ENCODE measurements at regions not wholly inside any gene's neighbourhood (a gene's known extent, or its start where the extent isn't known, plus 50 kb on each side); places are given as distances from the start of the nearest gene placed in this dataset.

DNA sequence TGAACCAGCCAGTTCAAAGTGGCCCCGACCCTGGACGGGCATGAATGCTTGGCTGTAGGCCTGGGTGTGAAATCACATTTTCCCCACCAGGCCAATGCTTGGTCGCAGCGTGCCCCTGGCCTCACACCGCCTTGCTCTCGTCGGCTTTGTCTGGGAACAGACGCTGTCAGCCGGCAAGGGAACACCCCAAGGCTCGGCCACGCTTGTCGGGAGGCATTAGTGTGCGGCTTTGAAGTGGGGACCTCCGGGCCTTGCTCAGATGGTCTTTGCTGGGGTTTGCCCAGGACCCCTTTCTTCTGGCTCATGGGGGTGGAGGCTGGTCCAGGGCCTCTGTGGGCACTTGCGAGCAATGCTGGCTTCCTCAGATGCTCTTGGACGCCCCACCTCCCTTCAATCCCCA is 79.1 kb downstream of the INHBB start (continued):
- TF ChIP-seq, protein P1, sequence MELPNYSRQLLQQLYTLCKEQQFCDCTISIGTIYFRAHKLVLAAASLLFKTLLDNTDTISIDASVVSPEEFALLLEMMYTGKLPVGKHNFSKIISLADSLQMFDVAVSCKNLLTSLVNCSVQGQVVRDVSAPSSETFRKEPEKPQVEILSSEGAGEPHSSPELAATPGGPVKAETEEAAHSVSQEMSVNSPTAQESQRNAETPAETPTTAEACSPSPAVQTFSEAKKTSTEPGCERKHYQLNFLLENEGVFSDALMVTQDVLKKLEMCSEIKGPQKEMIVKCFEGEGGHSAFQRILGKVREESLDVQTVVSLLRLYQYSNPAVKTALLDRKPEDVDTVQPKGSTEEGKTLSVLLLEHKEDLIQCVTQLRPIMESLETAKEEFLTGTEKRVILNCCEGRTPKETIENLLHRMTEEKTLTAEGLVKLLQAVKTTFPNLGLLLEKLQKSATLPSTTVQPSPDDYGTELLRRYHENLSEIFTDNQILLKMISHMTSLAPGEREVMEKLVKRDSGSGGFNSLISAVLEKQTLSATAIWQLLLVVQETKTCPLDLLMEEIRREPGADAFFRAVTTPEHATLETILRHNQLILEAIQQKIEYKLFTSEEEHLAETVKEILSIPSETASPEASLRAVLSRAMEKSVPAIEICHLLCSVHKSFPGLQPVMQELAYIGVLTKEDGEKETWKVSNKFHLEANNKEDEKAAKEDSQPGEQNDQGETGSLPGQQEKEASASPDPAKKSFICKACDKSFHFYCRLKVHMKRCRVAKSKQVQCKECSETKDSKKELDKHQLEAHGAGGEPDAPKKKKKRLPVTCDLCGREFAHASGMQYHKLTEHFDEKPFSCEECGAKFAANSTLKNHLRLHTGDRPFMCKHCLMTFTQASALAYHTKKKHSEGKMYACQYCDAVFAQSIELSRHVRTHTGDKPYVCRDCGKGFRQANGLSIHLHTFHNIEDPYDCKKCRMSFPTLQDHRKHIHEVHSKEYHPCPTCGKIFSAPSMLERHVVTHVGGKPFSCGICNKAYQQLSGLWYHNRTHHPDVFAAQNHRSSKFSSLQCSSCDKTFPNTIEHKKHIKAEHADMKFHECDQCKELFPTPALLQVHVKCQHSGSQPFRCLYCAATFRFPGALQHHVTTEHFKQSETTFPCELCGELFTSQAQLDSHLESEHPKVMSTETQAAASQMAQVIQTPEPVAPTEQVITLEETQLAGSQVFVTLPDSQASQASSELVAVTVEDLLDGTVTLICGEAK (IDR thresholded peaks at IDR 0.05; ENCODE audit: borderline replicate concordance) = no peak
- no peak for TF ChIP-seq JUNB (IDR thresholded peaks at IDR 0.05)
- TF ChIP-seq TCF12 (IDR thresholded peaks at IDR 0.05; ENCODE audit: low read depth, low read length) = no peak
- no peak for TF ChIP-seq BCL11A (IDR thresholded peaks at IDR 0.05; ENCODE audit: low read depth, low read length)
- no peak for TF ChIP-seq SPI1 (IDR thresholded peaks at IDR 0.05; ENCODE audit: borderline replicate concordance, insufficient read depth, low read depth, low read length)
- no peak for TF ChIP-seq SMARCA5 (IDR thresholded peaks at IDR 0.05)
- no peak for TF ChIP-seq MEF2A (IDR thresholded peaks at IDR 0.05; ENCODE audit: insufficient read depth, low read depth, low read length)

DNA sequence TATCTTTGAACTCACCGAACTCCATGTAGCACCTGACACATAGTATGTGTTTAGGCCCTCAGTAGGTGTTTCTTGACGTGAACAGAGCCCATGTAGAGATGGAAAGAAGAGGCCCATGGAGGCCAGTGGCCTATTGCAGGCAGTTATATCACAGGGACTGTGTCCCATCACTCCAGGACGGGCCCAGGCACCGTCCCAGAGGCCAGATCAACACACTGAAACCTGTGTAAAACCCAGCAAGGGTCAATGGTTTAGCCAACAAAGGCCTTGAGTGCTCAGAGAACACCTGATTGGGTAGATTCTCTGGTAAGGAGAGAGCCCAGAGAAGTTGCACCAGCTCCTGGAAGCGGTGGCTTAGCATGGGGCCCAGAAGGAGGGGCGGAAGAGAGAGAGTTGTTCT is 82.8 kb downstream of the INHBB start:
- H3K9me3 ChIP-seq (replicated peaks; ENCODE audit: control insufficient read depth, insufficient read depth, low read length) = no peaks in the 10 kb centered on the region
- no peak for DNase-seq (ENCODE audit: low read depth, low spot score)
- no peak overlapping the region for H3K27ac ChIP-seq (ENCODE audit: control insufficient read depth, insufficient read depth)
- ChIA-PET POLR2A (no interaction called here), RAD21 (ENCODE audit: unreplicated experiment) (no interaction called here), SMC1A (ENCODE audit: uncharacterized antibody, unreplicated experiment) (no interaction called here), CTCF (no interaction called here)
- no peaks in the 10 kb centered on the region for H4K20me1 ChIP-seq (ENCODE audit: control insufficient read depth, insufficient read depth)
- H3K27me3 ChIP-seq (replicated peaks in 1 of 2; ENCODE audit: control insufficient read depth in 2 of 2, insufficient read depth in 2 of 2, low read length in 1 of 2) = no peaks in the 10 kb centered on the region; a peak in 2 of 4 replicates
- 25% methylated on average over 6 of the region's 6 CpGs for WGBS (ENCODE audit: insufficient coverage, insufficient replicate concordance, low lambda C conversion rate, missing lambda C conversion rate)
- TF ChIP-seq SRF (IDR thresholded peaks at IDR 0.05; ENCODE audit: low read depth in 2 of 2, low read length in 2 of 2) (no peak), LARP7 (IDR thresholded peaks at IDR 0.05) (no peak), SIN3A (IDR thresholded peaks at IDR 0.05; ENCODE audit: low read depth, low read length) (no peak)
- no peak overlapping the region for H3K9ac ChIP-seq (ENCODE audit: control insufficient read depth, insufficient read depth, low read length)
- FAIRE-seq = no peak
- ATAC-seq = no peak
- BruUV-seq (replicated peaks) = no TSS peak
- H3K79me2 ChIP-seq (ENCODE audit: control insufficient read depth, insufficient read depth, low read length) = no peaks in the 10 kb centered on the region
- intact Hi-C loops (cut with micrococcal nuclease; ENCODE audit: unreplicated experiment) = no loop called here
- no peaks in the 10 kb centered on the region for H3K4me1 ChIP-seq (ENCODE audit: control insufficient read depth, insufficient read depth, low read length)
- no peak overlapping the region for H2AFZ ChIP-seq (ENCODE audit: control insufficient read depth, low read depth, low read length)
- no peak overlapping the region for H3K4me2 ChIP-seq (ENCODE audit: control insufficient read depth, insufficient read depth)
- no peaks in the 10 kb centered on the region for H3K36me3 ChIP-seq (ENCODE audit: control insufficient read depth in 2 of 2, insufficient read depth in 2 of 2, low read length in 1 of 2)
- no peak overlapping the region for H3K4me3 ChIP-seq
- in situ Hi-C loops (cut with MboI) = no loop called here

All from GM12878 (cell line).